ENCODE measurements at regions not wholly inside any gene's neighbourhood (a gene's known extent, or its start where the extent isn't known, plus 50 kb on each side); places are given as distances from the start of the nearest gene placed in this dataset.
A peak's percentile ranks its signal among the peaks of the same experiment; 100 is the strongest.

DNA sequence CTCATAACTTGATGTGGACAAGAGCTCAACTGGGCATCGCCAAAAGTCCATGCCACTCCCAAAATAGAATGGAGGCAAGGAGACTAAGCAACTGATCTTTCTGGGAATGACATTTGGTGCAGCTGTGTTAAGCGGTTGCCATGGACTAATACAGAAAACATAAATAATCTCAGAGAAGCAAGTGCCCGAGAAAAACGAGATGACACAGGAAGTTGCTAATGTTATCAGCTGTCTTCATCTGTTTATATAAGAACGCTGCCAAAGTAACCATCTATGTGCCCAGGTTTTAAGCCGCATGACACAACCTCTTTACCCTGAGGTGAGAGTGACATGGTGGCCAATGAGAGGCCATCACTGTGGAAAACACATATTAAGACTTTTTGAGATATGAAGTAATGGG is 54.9 kb upstream of the SACS start:
- no peak for DNase-seq (ENCODE audit: extremely low read depth, low read depth)
- TF ChIP-seq, protein P1, sequence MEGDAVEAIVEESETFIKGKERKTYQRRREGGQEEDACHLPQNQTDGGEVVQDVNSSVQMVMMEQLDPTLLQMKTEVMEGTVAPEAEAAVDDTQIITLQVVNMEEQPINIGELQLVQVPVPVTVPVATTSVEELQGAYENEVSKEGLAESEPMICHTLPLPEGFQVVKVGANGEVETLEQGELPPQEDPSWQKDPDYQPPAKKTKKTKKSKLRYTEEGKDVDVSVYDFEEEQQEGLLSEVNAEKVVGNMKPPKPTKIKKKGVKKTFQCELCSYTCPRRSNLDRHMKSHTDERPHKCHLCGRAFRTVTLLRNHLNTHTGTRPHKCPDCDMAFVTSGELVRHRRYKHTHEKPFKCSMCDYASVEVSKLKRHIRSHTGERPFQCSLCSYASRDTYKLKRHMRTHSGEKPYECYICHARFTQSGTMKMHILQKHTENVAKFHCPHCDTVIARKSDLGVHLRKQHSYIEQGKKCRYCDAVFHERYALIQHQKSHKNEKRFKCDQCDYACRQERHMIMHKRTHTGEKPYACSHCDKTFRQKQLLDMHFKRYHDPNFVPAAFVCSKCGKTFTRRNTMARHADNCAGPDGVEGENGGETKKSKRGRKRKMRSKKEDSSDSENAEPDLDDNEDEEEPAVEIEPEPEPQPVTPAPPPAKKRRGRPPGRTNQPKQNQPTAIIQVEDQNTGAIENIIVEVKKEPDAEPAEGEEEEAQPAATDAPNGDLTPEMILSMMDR (IDR thresholded peaks at IDR 0.05; ENCODE audit: low read depth, low read length) = no peak

DNA sequence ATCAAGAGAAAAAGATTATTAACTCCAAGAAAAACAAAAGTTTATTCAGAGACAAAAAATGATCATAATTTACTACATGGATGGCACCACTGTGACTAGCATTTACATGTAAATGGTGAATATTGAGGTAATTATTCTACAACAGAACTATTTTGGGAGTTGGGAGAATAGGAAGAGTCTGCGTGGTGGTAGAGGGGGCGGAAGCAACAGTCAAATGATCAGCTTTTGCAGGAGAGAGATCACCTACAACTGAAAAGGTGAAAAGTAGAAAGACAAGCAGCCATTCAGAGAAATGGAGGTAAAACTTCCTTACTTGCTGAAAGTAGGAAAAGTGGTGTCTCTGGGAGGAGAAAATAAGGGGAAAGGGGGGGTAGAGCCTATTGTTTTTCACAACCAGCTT is 62.8 kb upstream of the SACS start:
- DNase-seq (ENCODE audit: extremely low read depth, low read depth) = no peak
- TF ChIP-seq, protein P1 (IDR thresholded peaks at IDR 0.05; ENCODE audit: low read depth, low read length) = no peak

DNA sequence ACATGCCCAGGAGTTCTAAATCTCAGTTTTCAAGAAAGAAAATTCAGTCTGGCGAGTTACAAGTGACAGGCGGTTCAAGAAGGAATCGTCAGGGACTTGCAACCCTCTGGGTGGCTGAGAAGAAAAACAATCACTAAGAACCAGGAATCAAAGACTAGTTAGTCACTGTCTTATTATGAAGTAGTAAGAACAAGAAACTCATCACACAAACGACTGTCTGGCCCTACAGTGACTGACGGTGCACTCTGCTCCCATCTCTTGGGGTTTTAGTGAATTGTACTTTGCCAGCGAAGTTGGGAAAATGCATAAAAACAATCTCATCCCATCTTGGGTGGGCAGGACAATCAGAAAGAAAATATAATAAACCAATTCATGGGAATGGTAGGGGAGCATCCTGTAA is 63.7 kb upstream of the SACS start:
- DNase-seq (ENCODE audit: extremely low read depth, low read depth) = no peak
- TF ChIP-seq, protein P1 (IDR thresholded peaks at IDR 0.05; ENCODE audit: low read depth, low read length) = no peak

DNA sequence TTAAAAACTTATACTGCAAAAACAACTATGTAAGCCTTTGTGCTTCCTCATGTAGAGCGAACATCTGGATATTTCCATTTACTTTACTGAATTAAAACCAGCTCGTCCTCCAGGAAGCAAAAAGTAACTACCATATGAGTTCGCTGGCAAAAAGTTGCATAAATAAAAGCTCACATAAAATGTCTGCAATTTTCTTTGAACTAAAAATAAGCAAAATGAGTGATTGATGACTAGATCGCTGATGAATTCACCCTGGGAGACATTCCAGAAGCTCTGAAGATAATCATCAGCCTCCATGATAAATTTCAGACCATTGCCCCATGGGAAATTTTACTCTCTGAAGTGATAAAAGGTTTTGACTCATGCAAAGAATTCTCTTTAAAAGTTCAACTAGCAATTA is 67.3 kb upstream of the SACS start:
- peak; percentile 76 for DNase-seq (ENCODE audit: extremely low read depth, low read depth)
- TF ChIP-seq, protein P1 (IDR thresholded peaks at IDR 0.05; ENCODE audit: low read depth, low read length) = no peak

DNA sequence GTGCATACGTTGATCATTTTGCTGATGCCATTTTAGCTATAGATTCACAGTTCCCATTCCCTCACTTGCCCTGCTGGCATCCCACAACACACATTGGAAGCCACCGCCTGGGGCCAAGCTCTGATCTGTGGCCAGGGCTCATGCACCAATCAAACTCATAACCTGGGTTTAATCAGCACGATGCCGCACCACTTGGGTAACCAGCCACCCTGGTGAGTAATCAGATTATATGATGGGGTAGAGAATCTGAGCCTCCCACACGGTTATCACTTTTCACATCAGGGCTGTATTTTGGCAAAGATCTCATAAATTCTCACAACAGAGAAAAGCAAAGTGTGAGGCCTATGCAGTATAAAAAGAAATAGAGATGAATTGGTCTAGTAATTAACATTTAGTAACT is 66.0 kb upstream of the TNFRSF19 start:
- TF ChIP-seq, protein P1 (IDR thresholded peaks at IDR 0.05; ENCODE audit: low read depth, low read length) = no peak

DNA sequence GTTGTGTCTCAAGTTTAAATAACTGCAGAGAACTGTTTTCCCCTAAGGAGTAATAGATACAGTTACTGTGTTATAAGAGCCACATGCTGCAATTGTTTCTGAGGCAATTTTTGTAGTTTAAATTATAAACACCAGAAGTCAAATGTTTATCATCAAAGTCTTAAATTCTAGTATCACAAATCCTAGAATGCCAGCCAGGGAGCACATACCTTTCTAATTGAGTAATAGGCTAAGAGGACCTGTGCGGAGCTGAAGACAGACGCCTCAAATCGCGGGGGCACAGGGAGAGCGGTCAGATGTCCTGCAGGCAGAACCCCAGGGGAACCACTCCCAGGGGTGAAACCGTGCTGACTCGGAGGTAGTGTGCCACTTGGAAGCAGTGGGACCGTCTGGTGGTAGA is 65.2 kb upstream of the TNFRSF19 start:
- TF ChIP-seq, protein P1 (IDR thresholded peaks at IDR 0.05; ENCODE audit: low read depth, low read length) = no peak
- DNase-seq (ENCODE audit: extremely low read depth, low read depth) = no peak

More for the DNA sequence above, 66.0 kb upstream of the TNFRSF19 start:
- DNase-seq (ENCODE audit: extremely low read depth, low read depth) = no peak

DNA sequence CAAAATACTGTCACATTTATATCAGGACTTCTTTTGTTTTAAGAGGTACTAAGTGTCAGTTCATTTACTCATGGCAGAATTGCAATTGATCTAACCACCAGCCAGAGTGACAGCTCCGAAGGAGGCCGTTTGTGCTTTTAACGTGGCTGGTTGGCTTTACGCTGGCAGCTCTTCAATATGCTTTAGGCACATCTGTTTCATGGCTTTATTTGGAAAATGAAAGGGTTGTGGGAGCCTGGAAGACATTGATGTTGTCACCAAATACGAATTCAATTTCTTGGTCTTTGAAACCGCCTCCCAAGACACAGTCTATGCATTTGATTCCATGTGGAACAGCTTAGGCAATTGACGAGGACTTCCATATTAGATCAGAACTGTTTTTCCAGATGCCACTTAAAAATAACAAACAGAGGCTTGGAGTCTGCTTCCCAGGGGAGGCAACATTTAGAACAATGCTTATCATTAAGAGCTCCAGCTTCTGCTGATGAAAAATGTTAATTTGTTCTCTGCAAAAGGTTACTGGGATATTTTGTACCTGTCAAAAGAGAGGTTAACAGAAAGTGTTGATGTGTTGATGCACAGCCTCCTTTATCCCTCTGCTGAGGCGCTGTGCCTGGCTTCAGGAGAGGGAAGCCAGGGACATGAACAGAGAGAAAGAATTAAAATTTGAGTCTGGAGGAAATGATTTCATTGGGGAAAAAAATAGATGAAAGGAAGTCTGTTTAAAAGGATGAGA is 64.0 kb upstream of the TNFRSF19 start:
- TF ChIP-seq, protein P1 (IDR thresholded peaks at IDR 0.05; ENCODE audit: low read depth, low read length) = no peak

More for the DNA sequence above, 64.0 kb upstream of the TNFRSF19 start:
- no peak for DNase-seq (ENCODE audit: extremely low read depth, low read depth)
